ENCODE measurements at regions not wholly inside any gene's neighbourhood (a gene's known extent, or its start where the extent isn't known, plus 50 kb on each side); places are given as distances from the start of the nearest gene placed in this dataset.

DNA sequence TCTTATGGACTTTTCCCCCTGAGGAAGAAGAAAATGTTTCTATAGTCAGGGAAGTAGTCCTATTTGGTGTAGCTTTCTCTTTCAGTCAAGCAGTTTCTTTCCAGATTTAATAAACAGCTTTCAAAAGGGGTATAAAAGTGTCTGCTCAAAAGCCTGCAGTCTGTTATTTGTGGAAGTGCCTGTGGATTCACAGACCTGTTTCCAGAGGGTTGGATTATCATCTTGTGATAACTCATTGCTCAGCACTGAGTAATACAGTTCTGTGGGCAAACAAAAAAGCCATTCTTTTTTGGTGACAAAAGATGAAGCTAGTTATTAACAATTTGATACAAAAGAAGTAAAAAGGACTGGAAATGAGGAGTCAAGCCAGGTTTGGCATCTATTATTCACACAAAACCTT, 358.2 kb upstream of the ID4 start:
- H3K79me2 ChIP-seq (ENCODE audit: insufficient read depth, low read length): no peaks in the 10 kb centered on the region
- H3K4me1 ChIP-seq (ENCODE audit: control insufficient read depth in 1 of 2, insufficient read depth in 2 of 2, low read length in 2 of 2): no peaks in the 10 kb centered on the region
- H3K4me3 Mint-ChIP-seq: no peak overlapping the region
- no peak for DNase-seq
- H3K36me3 ChIP-seq (replicated peaks in 1 of 2; ENCODE audit: control insufficient read depth in 1 of 2, insufficient read depth in 2 of 2, low read length in 2 of 2): no peaks in the 10 kb centered on the region
- H3K9me3 ChIP-seq (replicated peaks in 1 of 2; ENCODE audit: control insufficient read depth in 1 of 2, insufficient read depth in 1 of 2, low read length in 2 of 2): peaks cover 16 to 21% of the 10 kb centered on the region in 2 donors
- H3K36me3 Mint-ChIP-seq: no peaks in the 10 kb centered on the region
- H3K27me3 ChIP-seq (ENCODE audit: control insufficient read depth in 2 of 2, insufficient read depth in 2 of 2, low read length in 2 of 2): no peaks in the 10 kb centered on the region
- no peak overlapping the region for H3K27ac ChIP-seq (ENCODE audit: low read depth in 1 of 2, low read length in 2 of 2)
- no peak overlapping the region for H3K27ac Mint-ChIP-seq
- H3K9ac ChIP-seq (ENCODE audit: insufficient read depth, low read length, poor library complexity, severe bottlenecking): no peak overlapping the region
- H3K4me3 ChIP-seq (replicated peaks in 1 of 3; ENCODE audit: low read depth in 2 of 3, low read length in 3 of 3): no peak overlapping the region
- H3K4me2 ChIP-seq (replicated peaks; ENCODE audit: extremely low read depth, low read length, poor library complexity, severe bottlenecking): no peak overlapping the region
- H3K9me3 Mint-ChIP-seq: peaks cover 2 to 30% (median 14%) of the 10 kb centered on the region in 7 donors
- H3K4me1 Mint-ChIP-seq: no peaks in the 10 kb centered on the region
- no peaks in the 10 kb centered on the region for H4K20me1 ChIP-seq (ENCODE audit: insufficient read depth, low read length)
- intact Hi-C loops (cut with micrococcal nuclease): no loop called here
- TF ChIP-seq, protein P1, sequence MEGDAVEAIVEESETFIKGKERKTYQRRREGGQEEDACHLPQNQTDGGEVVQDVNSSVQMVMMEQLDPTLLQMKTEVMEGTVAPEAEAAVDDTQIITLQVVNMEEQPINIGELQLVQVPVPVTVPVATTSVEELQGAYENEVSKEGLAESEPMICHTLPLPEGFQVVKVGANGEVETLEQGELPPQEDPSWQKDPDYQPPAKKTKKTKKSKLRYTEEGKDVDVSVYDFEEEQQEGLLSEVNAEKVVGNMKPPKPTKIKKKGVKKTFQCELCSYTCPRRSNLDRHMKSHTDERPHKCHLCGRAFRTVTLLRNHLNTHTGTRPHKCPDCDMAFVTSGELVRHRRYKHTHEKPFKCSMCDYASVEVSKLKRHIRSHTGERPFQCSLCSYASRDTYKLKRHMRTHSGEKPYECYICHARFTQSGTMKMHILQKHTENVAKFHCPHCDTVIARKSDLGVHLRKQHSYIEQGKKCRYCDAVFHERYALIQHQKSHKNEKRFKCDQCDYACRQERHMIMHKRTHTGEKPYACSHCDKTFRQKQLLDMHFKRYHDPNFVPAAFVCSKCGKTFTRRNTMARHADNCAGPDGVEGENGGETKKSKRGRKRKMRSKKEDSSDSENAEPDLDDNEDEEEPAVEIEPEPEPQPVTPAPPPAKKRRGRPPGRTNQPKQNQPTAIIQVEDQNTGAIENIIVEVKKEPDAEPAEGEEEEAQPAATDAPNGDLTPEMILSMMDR (IDR thresholded peaks at IDR 0.05): no peak
- H2AFZ ChIP-seq (ENCODE audit: insufficient read depth, low read depth, low read length, poor library complexity, severe bottlenecking): no peak overlapping the region
- H3K27me3 Mint-ChIP-seq (ENCODE audit: low read depth in 3 of 3): peaks cover 0 to 2% (median 0%) of the 10 kb centered on the region in 3 donors

DNA sequence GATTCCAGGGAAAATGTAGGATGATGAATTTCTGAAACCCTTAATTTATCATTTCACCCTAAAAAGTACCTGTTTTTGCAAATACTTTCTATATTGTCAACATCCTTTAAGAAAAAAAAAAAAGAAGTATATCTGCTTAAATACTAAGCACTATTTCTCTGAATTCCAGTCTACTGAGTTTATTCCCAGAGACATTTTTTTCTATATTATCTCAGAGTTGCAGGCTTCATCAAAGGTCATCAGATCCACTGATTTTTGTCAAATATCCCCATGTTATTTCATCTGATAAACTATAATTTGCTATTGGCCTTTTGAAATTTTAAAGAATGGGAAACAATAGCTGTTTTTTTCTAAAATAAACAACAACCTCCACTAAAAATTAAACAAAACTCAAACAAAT, 357.6 kb upstream of the ID4 start:
- no peaks in the 10 kb centered on the region for H3K4me1 Mint-ChIP-seq
- no peaks in the 10 kb centered on the region for H3K36me3 ChIP-seq (replicated peaks in 1 of 2; ENCODE audit: control insufficient read depth in 1 of 2, insufficient read depth in 2 of 2, low read length in 2 of 2)
- H3K27ac Mint-ChIP-seq: no peak overlapping the region
- no peaks in the 10 kb centered on the region for H3K36me3 Mint-ChIP-seq
- H3K4me2 ChIP-seq (replicated peaks; ENCODE audit: extremely low read depth, low read length, poor library complexity, severe bottlenecking): no peak overlapping the region
- H3K27me3 ChIP-seq (ENCODE audit: control insufficient read depth in 2 of 2, insufficient read depth in 2 of 2, low read length in 2 of 2): no peaks in the 10 kb centered on the region
- no peaks in the 10 kb centered on the region for H3K79me2 ChIP-seq (ENCODE audit: insufficient read depth, low read length)
- DNase-seq: no peak
- no peak overlapping the region for H2AFZ ChIP-seq (ENCODE audit: insufficient read depth, low read depth, low read length, poor library complexity, severe bottlenecking)
- H3K4me3 Mint-ChIP-seq: no peak overlapping the region
- H3K4me3 ChIP-seq (replicated peaks in 1 of 3; ENCODE audit: low read depth in 2 of 3, low read length in 3 of 3): no peak overlapping the region
- no peak overlapping the region for H3K9ac ChIP-seq (ENCODE audit: insufficient read depth, low read length, poor library complexity, severe bottlenecking)
- H3K9me3 ChIP-seq (replicated peaks in 1 of 2; ENCODE audit: control insufficient read depth in 1 of 2, insufficient read depth in 1 of 2, low read length in 2 of 2): peaks cover 16 to 18% of the 10 kb centered on the region in 2 donors
- H3K4me1 ChIP-seq (ENCODE audit: control insufficient read depth in 1 of 2, insufficient read depth in 2 of 2, low read length in 2 of 2): no peaks in the 10 kb centered on the region
- H3K27me3 Mint-ChIP-seq (ENCODE audit: low read depth in 3 of 3): peaks cover 0 to 2% (median 0%) of the 10 kb centered on the region in 3 donors
- no peak overlapping the region for H3K27ac ChIP-seq (ENCODE audit: low read depth in 1 of 2, low read length in 2 of 2)
- TF ChIP-seq, protein P1 (IDR thresholded peaks at IDR 0.05): no peak
- intact Hi-C loops (cut with micrococcal nuclease): no loop called here
- H4K20me1 ChIP-seq (ENCODE audit: insufficient read depth, low read length): no peaks in the 10 kb centered on the region
- H3K9me3 Mint-ChIP-seq: peaks cover 2 to 26% (median 11%) of the 10 kb centered on the region in 7 donors

All from CD14-positive monocyte (primary cell).